IMR-90 (cell line): ENCODE measurements at regions not wholly inside any gene's neighbourhood (a gene's known extent, or its start where the extent isn't known, plus 50 kb on each side); places are given as distances from the start of the nearest gene placed in this dataset.

Source experiments
- CEBPB ChIP-seq: IDR thresholded peaks from 2 replicates; pipeline ENCODE4 v1.6.1; 2012; ENCODE audit warnings: low read depth, low read length, improper control_type of control experiment
- FOS ChIP-seq: fragments of 150-350 bp; IDR thresholded peaks from 2 replicates; pipeline ENCODE4 v1.6.1; 2016; ENCODE audit warnings: low read depth, low read length
- POLR2A ChIP-seq: IDR thresholded peaks from 2 replicates; pipeline ENCODE4 v1.6.1; 2012; ENCODE audit warnings: mild to moderate bottlenecking, low read depth, low read length
- RAD21 ChIP-seq: IDR thresholded peaks from 2 replicates; pipeline ENCODE4 v1.6.1; 2012; ENCODE audit warnings: low read length, improper control_type of control experiment
- RCOR1 ChIP-seq: IDR thresholded peaks from 2 replicates; pipeline ENCODE4 v1.6.1; 2012; ENCODE audit warnings: mild to moderate bottlenecking, low read length, improper control_type of control experiment; ENCODE audit not compliant: insufficient replicate concordance
- RFX5 ChIP-seq: IDR thresholded peaks from 2 replicates; pipeline ENCODE4 v1.8.0; 2012; ENCODE audit warnings: low read depth, mild to moderate bottlenecking, low read length, moderate library complexity
- TF ChIP-seq, protein P1 (sequence below): conservative IDR thresholded peaks from 2 replicates; pipeline ENCODE4 v1.5.1; 2012; ENCODE audit warnings: mild to moderate bottlenecking, low read depth, low read length, improper control_type of control experiment

DNA sequence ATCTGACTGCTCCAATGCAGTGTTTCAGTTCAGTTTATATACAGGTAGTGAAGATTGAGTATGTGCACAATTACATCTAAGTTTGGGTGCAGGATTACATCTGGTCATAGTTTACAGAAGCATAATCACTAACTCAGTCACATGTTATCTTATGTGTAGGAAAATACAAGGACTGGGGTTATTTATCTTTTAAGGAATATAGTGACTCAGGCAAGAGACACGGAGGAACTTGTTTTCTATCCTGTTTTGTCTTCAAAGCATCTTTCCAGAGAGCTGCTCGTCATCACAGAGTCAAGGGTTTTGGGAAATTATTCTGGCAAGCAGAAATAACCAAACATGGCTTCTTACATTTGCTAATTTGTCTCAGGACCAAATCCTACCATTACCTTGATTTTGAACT lies 1371.5 kb upstream of the TMEFF2 start:
- TF ChIP-seq, protein P1, sequence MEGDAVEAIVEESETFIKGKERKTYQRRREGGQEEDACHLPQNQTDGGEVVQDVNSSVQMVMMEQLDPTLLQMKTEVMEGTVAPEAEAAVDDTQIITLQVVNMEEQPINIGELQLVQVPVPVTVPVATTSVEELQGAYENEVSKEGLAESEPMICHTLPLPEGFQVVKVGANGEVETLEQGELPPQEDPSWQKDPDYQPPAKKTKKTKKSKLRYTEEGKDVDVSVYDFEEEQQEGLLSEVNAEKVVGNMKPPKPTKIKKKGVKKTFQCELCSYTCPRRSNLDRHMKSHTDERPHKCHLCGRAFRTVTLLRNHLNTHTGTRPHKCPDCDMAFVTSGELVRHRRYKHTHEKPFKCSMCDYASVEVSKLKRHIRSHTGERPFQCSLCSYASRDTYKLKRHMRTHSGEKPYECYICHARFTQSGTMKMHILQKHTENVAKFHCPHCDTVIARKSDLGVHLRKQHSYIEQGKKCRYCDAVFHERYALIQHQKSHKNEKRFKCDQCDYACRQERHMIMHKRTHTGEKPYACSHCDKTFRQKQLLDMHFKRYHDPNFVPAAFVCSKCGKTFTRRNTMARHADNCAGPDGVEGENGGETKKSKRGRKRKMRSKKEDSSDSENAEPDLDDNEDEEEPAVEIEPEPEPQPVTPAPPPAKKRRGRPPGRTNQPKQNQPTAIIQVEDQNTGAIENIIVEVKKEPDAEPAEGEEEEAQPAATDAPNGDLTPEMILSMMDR = no peak
- TF ChIP-seq FOS = no peak
- TF ChIP-seq RFX5 = no peak
- TF ChIP-seq RCOR1 = no peak
- no peak for TF ChIP-seq CEBPB
- no peak for TF ChIP-seq RAD21
- TF ChIP-seq POLR2A = no peak
